SHP77 (cell line): ENCODE measurements at regions not wholly inside any gene's neighbourhood (a gene's known extent, or its start where the extent isn't known, plus 50 kb on each side); places are given as distances from the start of the nearest gene placed in this dataset.

Source experiments
- DNase-seq, 2 experiments: peaks; one replicate each; lab custom pipeline; 2025; lab: John Stamatoyannopoulos, UW

- DNase-seq: no peak
These were observed 55.2 kb upstream of the TOP3B start for GRCh38 chr22:22037740-22038139.

GRCh38 chr22:22037229-22037628, 54.6 kb upstream of the TOP3B start:
- DNase-seq: no peak

GRCh38 chr22:22036588-22036987, 54.0 kb upstream of the TOP3B start:
- no peak for DNase-seq

- no peak for DNase-seq
These were observed 53.3 kb upstream of the TOP3B start for GRCh38 chr22:22035771-22036314.

GRCh38 chr22:22035203-22035602, 52.6 kb upstream of the TOP3B start:
- DNase-seq: no peak

GRCh38 chr22:22034469-22035132, 52.0 kb upstream of the TOP3B start:
- DNase-seq: no peak

GRCh38 chr22:22033803-22034468, 51.3 kb upstream of the TOP3B start:
- DNase-seq: no peak

GRCh38 chr22:22032906-22033802, 50.6 kb upstream of the TOP3B start:
- DNase-seq: no peak

GRCh38 chr22:22032099-22032905, 49.7 kb upstream of the TOP3B start:
- no peak for DNase-seq
